ENCODE measurements at regions not wholly inside any gene's neighbourhood (a gene's known extent, or its start where the extent isn't known, plus 50 kb on each side); places are given as distances from the start of the nearest gene placed in this dataset.

GRCh38 chr21:16992448-16992847, 520.4 kb upstream of the CXADR start:
- Histone ChIP-seq H3K27ac (no peak overlapping the region), H3K4me3 (no peak overlapping the region), H3K4me1 (replicated peaks) (no peaks in the 10 kb centered on the region), H3K27me3 (replicated peaks; ENCODE audit: insufficient read depth) (no peaks in the 10 kb centered on the region), H3K36me3 (no peaks in the 10 kb centered on the region), H3K9me3 (no peaks in the 10 kb centered on the region)
- TF ChIP-seq POLR2AphosphoS5 (IDR thresholded peaks at IDR 0.05) (no peak), POLR2A (IDR thresholded peaks at IDR 0.05) (no peak), CTCF (IDR thresholded peaks at IDR 0.05) (no peak)
- DNase-seq (ENCODE audit: low spot score) = no peak
- 92% methylated on average over 3 of the region's 3 CpGs for WGBS
- intact Hi-C loops (cut with DNase I) = no loop called here

DNA sequence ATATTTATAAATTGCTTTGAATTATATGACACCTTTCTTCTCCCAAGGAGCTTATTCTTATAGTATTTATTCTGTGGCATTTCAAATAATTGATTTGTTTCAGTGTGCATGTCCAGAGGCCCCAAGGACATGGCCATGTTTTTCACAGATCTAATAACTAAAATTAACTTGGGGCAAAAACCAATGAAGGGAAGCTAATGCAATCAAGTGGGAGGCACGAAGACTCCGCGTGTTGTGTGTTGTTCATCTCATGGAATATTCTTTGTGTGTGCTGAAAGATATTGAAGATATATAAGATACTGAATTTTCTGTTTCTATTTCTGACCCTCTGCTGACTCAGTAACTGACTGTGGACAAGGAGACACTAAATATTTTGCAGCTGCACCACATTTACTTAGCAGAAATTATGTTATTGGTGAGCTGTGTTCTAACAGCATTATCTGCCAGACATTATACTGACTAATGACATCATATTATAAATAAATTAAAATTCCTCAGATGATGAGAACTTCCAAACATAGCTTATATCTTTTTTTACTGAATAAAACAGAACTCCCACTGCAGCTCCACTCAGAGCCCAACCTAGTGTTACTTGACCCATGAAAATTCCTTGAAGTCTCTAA, 519.3 kb upstream of the CXADR start:
- H3K4me3 ChIP-seq = no peak overlapping the region
- H3K36me3 ChIP-seq = no peaks in the 10 kb centered on the region
- intact Hi-C loops (cut with DNase I) = no loop called here
- no peaks in the 10 kb centered on the region for H3K9me3 ChIP-seq
- H3K27ac ChIP-seq = no peak overlapping the region
- no peaks in the 10 kb centered on the region for H3K27me3 ChIP-seq (replicated peaks; ENCODE audit: insufficient read depth)
- no peak for DNase-seq (ENCODE audit: low spot score)
- H3K4me1 ChIP-seq (replicated peaks) = no peaks in the 10 kb centered on the region
- WGBS = 92% methylated on average over 3 of the region's 3 CpGs
- TF ChIP-seq POLR2A (IDR thresholded peaks at IDR 0.05) (no peak), POLR2AphosphoS5 (IDR thresholded peaks at IDR 0.05) (no peak)

GRCh38 chr21:17002594-17003257, 510.1 kb upstream of the CXADR start:
- TF ChIP-seq POLR2AphosphoS5 (IDR thresholded peaks at IDR 0.05) = no peak
- TF ChIP-seq CTCF (IDR thresholded peaks at IDR 0.05) = no peak
- TF ChIP-seq POLR2A (IDR thresholded peaks at IDR 0.05) = no peak
- Histone ChIP-seq H3K4me1 (replicated peaks) (no peaks in the 10 kb centered on the region), H3K36me3 (no peaks in the 10 kb centered on the region), H3K27ac (no peak overlapping the region), H3K27me3 (replicated peaks; ENCODE audit: insufficient read depth) (no peaks in the 10 kb centered on the region), H3K4me3 (no peak overlapping the region), H3K9me3 (no peaks in the 10 kb centered on the region)
- intact Hi-C loops (cut with DNase I) = no loop called here
- 54% methylated on average over 4 of the region's 4 CpGs for WGBS
- DNase-seq (ENCODE audit: low spot score) = no peak

- no peak for TF ChIP-seq POLR2A (IDR thresholded peaks at IDR 0.05)
- TF ChIP-seq POLR2AphosphoS5 (IDR thresholded peaks at IDR 0.05) = no peak
- no peak for TF ChIP-seq CTCF (IDR thresholded peaks at IDR 0.05)
- H3K27ac ChIP-seq = no peak overlapping the region
Measured at GRCh38 chr21:17003258-17003615, 509.6 kb upstream of the CXADR start.

DNA sequence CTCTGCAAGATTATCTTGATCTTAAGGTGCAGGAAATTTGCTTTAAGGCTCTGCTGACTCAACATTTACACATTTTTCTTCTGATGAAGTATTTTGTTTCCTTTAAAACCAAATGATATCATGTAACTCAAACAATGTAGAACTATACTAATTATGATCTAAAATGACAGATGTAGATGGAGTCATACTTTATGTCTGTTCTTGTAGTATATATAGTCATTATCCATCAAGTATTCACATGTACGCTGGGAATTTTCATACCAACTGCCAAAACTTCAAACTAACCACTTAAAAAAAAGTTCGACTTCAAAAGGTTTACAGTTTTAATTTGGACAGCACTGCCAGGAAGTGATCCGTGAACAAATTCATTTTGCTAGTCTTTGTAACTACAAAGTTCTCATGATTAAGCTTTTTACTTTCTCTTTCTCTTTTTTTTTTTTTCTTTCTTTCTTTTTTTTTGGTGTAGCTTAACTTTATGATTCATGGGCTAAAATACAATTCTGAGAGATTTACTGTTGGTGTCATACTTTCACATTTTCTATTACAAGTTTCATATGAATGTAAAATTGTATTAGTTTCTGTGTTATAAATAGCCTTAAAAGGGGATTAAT, 509.0 kb upstream of the CXADR start:
- Histone ChIP-seq H3K4me1 (replicated peaks) (no peaks in the 10 kb centered on the region), H3K27me3 (replicated peaks; ENCODE audit: insufficient read depth) (no peaks in the 10 kb centered on the region), H3K9me3 (no peaks in the 10 kb centered on the region), H3K4me3 (no peak overlapping the region), H3K36me3 (no peaks in the 10 kb centered on the region), H3K27ac (peak overlapping the region in 1 of 2 donors; percentile 27)
- DNase-seq (ENCODE audit: low spot score) = no peak
- no peak for TF ChIP-seq POLR2AphosphoS5 (IDR thresholded peaks at IDR 0.05)
- no peak for TF ChIP-seq CTCF (IDR thresholded peaks at IDR 0.05)
- TF ChIP-seq POLR2A (IDR thresholded peaks at IDR 0.05) = no peak
- intact Hi-C loops (cut with DNase I) = no loop called here
- WGBS = 1% methylated on average over 3 of the region's 3 CpGs

More at GRCh38 chr21:17003258-17003615, 509.6 kb upstream of the CXADR start:
- Histone ChIP-seq H3K36me3 (no peaks in the 10 kb centered on the region), H3K27me3 (replicated peaks; ENCODE audit: insufficient read depth) (no peaks in the 10 kb centered on the region), H3K9me3 (no peaks in the 10 kb centered on the region), H3K4me3 (no peak overlapping the region), H3K4me1 (replicated peaks) (no peaks in the 10 kb centered on the region)
- 44% methylated on average over 1 of the region's 1 CpG for WGBS
- no peak for DNase-seq (ENCODE audit: low spot score)
- intact Hi-C loops (cut with DNase I) = no loop called here

All from prostate gland (tissue), 2 donors.